DMS 273 (cell line): ENCODE measurements at regions not wholly inside any gene's neighbourhood (a gene's known extent, or its start where the extent isn't known, plus 50 kb on each side); places are given as distances from the start of the nearest gene placed in this dataset.
"Not testable (repeated sequence)": the region's sequence is repeated elsewhere in the genome, so short reads cannot be mapped to it uniquely, and the experiment has no call there.

Experiments
- DNase-seq: peaks from one replicate; lab custom pipeline; 2025; ENCODE audit not compliant: unreplicated experiment; lab: John Stamatoyannopoulos, UW

- not testable (repeated sequence) for DNase-seq
Measured at GRCh38 chrX:143228600-143228999, 202.9 kb downstream of the SPANXN4 start.

- DNase-seq = no peak
Measured at GRCh38 chrX:143206966-143207365, 181.2 kb downstream of the SPANXN4 start.

- no peak for DNase-seq
Measured at GRCh38 chrX:143171703-143172102, 146.0 kb downstream of the SPANXN4 start.

- no peak for DNase-seq
Measured at GRCh38 chrX:143165778-143166177, 140.1 kb downstream of the SPANXN4 start.

- no peak for DNase-seq
Measured at GRCh38 chrX:143139681-143140080, 114.0 kb downstream of the SPANXN4 start.

- no peak for DNase-seq
Measured at GRCh38 chrX:143121477-143121876, 95.7 kb downstream of the SPANXN4 start.

GRCh38 chrX:143115466-143115865 is 89.7 kb downstream of the SPANXN4 start:
- no peak for DNase-seq

GRCh38 chrX:143095816-143096215 is 70.1 kb downstream of the SPANXN4 start:
- no peak for DNase-seq

GRCh38 chrX:143095321-143095720 is 69.6 kb downstream of the SPANXN4 start:
- DNase-seq = no peak

- no peak for DNase-seq
Measured at GRCh38 chrX:143094417-143095023, 68.8 kb downstream of the SPANXN4 start.
